Naive thymus-derived CD4-positive, alpha-beta T cell (primary cell): ENCODE measurements at regions not wholly inside any gene's neighbourhood (a gene's known extent, or its start where the extent isn't known, plus 50 kb on each side); places are given as distances from the start of the nearest gene placed in this dataset.
A peak's percentile ranks its signal among the peaks of the same experiment; 100 is the strongest.

Source experiments
- ATAC-seq: fragments of 150-1000 bp; cut with Tn5 transposase; 2 replicates; pipeline ENCODE4 v1.10.0; 2021; ENCODE audit warnings: mild to moderate bottlenecking, moderate library complexity
- CTCF ChIA-PET: fragments of 350-600 bp; sonication (Branson Sonifier 250); formaldehyde crosslinking; loops from one replicate; lab custom pipeline; 2021; ENCODE audit warnings: antibody characterized with exemption; lab: Charles Lee
- POLR2A ChIA-PET: fragments of 350-600 bp; sonication (Branson Sonifier 250); formaldehyde crosslinking; loops from one replicate; lab custom pipeline; 2021; ENCODE audit warnings: antibody characterized with exemption, inconsistent platforms; lab: Charles Lee
- DNase-seq, 9 donors: peaks; one replicate each; pipeline versions ENCODE4 v3.0.0 to v3.0.0-alpha.2; 2020 to 2022; ENCODE audit warnings: mixed read lengths in 1 of 9
- H3K27ac ChIP-seq: one replicate; pipeline ENCODE4 v1.7.0; 2013; ENCODE audit warnings: mild to moderate bottlenecking, low read depth, low read length, moderate library complexity
- H3K27me3 ChIP-seq, 2 donors: one replicate each; pipeline ENCODE4 v1.7.0; 2013; ENCODE audit warnings: low read length in 2 of 2, mild to moderate bottlenecking in 2 of 2, moderate library complexity in 2 of 2; ENCODE audit not compliant: control insufficient read depth in 2 of 2, insufficient read depth in 2 of 2
- H3K36me3 ChIP-seq, 3 experiments: 1 replicate in 2 of 3; 2 replicates in 1 of 3; pipeline ENCODE4 v1.7.0; 2013; ENCODE audit warnings: low read length in 3 of 3, mild to moderate bottlenecking in 3 of 3, moderate library complexity in 1 of 3; ENCODE audit not compliant: insufficient read depth in 3 of 3, control insufficient read depth in 2 of 3
- H3K4me1 ChIP-seq, 2 donors: one replicate each; pipeline ENCODE4 v1.7.0; 2013; ENCODE audit warnings: low read length in 2 of 2, mild to moderate bottlenecking in 2 of 2, moderate library complexity in 1 of 2; ENCODE audit not compliant: control insufficient read depth in 2 of 2, insufficient read depth in 2 of 2
- H3K4me3 ChIP-seq: 2 replicates; pipeline ENCODE4 v1.7.0; 2013; ENCODE audit warnings: mild to moderate bottlenecking, low read length
- H3K9me3 ChIP-seq, 3 experiments: 1 replicate in 2 of 3; 2 replicates in 1 of 3; pipeline ENCODE4 v1.7.0; 2013; ENCODE audit warnings: low read length in 3 of 3; ENCODE audit not compliant: control insufficient read depth in 2 of 3
- H3K27ac Mint-ChIP-seq, 9 donors: one replicate each; pipeline ENCODE4 v1.8.0; 2020 to 2022; ENCODE audit warnings: mixed read lengths in 9 of 9, mild to moderate bottlenecking in 8 of 9, moderate library complexity in 5 of 9, inconsistent platforms in 2 of 9
- H3K27me3 Mint-ChIP-seq, 5 donors: one replicate each; pipeline ENCODE4 v1.8.0; 2021 to 2022; ENCODE audit warnings: mixed read lengths in 5 of 5, mild to moderate bottlenecking in 1 of 5
- H3K36me3 Mint-ChIP-seq, 5 donors: one replicate each; pipeline ENCODE4 v1.8.0; 2020 to 2022; ENCODE audit warnings: mixed read lengths in 5 of 5, mild to moderate bottlenecking in 3 of 5, inconsistent platforms in 1 of 5
- H3K4me1 Mint-ChIP-seq, 7 donors: one replicate each; pipeline ENCODE4 v1.8.0; 2020 to 2022; ENCODE audit warnings: mixed read lengths in 7 of 7, mild to moderate bottlenecking in 3 of 7, inconsistent platforms in 1 of 7
- H3K4me3 Mint-ChIP-seq, 10 donors: one replicate each; pipeline ENCODE4 v1.8.0; 2020 to 2022; ENCODE audit warnings: mild to moderate bottlenecking in 10 of 10, mixed read lengths in 10 of 10, moderate library complexity in 6 of 10, inconsistent platforms in 2 of 10
- H3K9me3 Mint-ChIP-seq, 11 donors: one replicate each; pipeline ENCODE4 v1.8.0; 2020 to 2022; ENCODE audit warnings: mixed read lengths in 11 of 11, mild to moderate bottlenecking in 4 of 11, inconsistent platforms in 1 of 11, moderate library complexity in 1 of 11
- intact Hi-C, 2 donors: fragments of 100-400 bp; cut with micrococcal nuclease; formaldehyde crosslinking; loops; one replicate each; pipeline ENCODE4 v1.15.1; 2023

DNA sequence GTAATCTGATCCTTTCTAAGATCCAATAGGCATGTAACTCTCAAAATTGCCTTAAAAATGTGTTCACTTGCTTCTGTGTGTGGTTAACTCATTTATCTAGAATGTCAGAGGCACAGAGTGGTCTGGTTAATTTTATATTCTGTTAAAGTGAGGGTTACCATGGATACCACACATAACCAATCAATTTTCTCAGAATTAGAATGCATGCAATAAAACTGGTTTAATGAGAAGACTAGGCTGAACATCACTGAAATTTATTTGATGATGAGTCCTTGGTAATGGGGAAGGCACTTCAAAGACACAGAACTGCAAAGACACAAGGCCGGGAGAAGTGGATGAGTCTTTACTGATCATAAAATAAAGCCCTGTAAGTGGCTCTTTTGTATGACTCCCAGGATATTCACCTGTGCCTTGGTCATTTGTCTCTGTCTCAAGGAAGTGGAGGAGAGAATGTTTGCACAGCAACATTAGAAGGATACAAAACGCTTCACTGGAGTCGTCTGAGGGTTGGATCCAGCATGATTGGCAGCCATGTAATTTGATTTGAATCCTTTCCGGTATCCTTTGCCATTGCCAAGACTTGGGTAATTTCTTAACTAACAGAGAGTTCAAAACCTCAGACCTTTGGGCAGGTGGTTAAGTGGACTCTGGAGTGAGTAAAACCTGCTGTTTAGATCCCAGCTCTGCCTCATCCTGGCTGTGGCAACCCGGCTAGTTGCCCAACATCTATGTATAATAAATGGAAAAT lies 94.0 kb upstream of the RBPJ start:
- ATAC-seq: no peak
- peaks cover 0 to 1% (median 0%) of the 10 kb centered on the region in 5 donors for H3K36me3 Mint-ChIP-seq
- no peak overlapping the region for H3K27ac Mint-ChIP-seq
- intact Hi-C loops: no loop called here
- ChIA-PET POLR2A (no interaction called here), CTCF (no interaction called here)
- H3K4me1 Mint-ChIP-seq: no peaks in the 10 kb centered on the region
- Histone ChIP-seq H3K9me3 (no peaks in the 10 kb centered on the region), H3K4me3 (no peak overlapping the region), H3K36me3 (no peaks in the 10 kb centered on the region), H3K27me3 (no peaks in the 10 kb centered on the region), H3K27ac (no peak overlapping the region), H3K4me1 (no peaks in the 10 kb centered on the region)
- peaks cover 0 to 10% (median 0%) of the 10 kb centered on the region in 11 donors for H3K9me3 Mint-ChIP-seq
- DNase-seq: no peak
- no peak overlapping the region for H3K4me3 Mint-ChIP-seq
- peaks cover 0 to 3% (median 0%) of the 10 kb centered on the region in 5 donors for H3K27me3 Mint-ChIP-seq

DNA sequence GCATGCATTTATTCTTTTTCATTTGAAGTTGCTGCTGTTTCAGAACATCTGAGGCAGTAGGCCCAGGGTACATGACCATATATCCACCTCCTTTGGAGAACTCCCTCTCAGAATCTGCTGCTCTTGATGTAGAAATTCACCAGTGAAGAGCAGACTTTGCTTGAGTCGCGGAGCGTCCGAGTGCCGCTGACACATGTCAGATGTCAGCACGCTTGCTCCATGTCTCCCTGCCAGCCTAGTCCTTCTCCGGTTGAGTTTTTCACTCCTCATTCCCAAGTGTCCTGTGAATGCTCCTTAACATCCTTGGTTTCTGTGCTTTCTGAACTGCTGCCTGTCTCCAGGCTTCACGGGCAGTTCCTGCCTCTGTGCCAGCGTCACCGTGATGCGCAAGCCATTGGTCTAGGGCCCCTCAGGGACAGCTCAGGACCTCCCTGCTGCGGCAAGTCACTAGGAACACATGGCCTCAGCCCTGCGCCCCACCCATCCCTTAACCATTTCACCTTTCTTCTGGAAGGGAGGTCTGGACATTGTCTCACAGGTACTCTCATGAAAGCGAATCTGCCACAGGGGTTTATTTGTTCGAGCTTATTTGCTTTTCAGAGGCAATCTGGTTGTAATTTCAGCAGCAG lies 93.1 kb upstream of the RBPJ start:
- no peak overlapping the region for H3K4me3 Mint-ChIP-seq
- no peak overlapping the region for H3K4me3 ChIP-seq
- no peaks in the 10 kb centered on the region for H3K27me3 ChIP-seq
- H3K27me3 Mint-ChIP-seq: peaks cover 0 to 3% (median 0%) of the 10 kb centered on the region in 5 donors
- intact Hi-C loops: no loop called here
- no peaks in the 10 kb centered on the region for H3K4me1 Mint-ChIP-seq
- no peak overlapping the region for H3K27ac ChIP-seq
- no peaks in the 10 kb centered on the region for H3K9me3 ChIP-seq
- no peaks in the 10 kb centered on the region for H3K36me3 ChIP-seq
- peaks cover 0 to 1% (median 0%) of the 10 kb centered on the region in 5 donors for H3K36me3 Mint-ChIP-seq
- H3K27ac Mint-ChIP-seq: no peak overlapping the region
- ATAC-seq: no peak
- DNase-seq: no peak
- H3K9me3 Mint-ChIP-seq: peaks cover 0 to 10% (median 0%) of the 10 kb centered on the region in 11 donors
- no peaks in the 10 kb centered on the region for H3K4me1 ChIP-seq
- ChIA-PET CTCF (no interaction called here), POLR2A (no interaction called here)

DNA sequence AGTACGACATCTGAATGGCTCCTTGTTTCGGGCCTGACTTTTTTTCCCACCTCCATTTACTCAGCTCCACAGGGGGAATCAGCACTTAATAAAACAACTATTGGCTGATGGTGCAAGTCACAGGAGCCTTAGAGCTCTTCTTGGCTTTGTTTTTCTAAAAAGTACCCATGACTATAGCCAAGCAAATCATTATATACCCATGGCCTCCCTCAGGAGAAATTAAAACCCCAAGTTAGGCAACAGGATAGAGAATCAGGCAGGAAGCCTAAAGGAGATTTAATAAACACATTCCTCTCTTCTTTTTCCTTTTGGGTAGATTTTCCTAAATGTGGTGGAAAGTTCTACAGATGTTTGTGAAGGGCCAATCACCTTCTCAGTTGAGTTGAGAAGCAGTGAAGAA lies 91.9 kb upstream of the RBPJ start:
- ATAC-seq: no peak
- Mint-ChIP-seq H3K4me3 (no peak overlapping the region), H3K9me3 (peaks cover 0 to 7% (median 0%) of the 10 kb centered on the region in 11 donors), H3K36me3 (peaks cover 0 to 1% (median 0%) of the 10 kb centered on the region in 5 donors), H3K4me1 (peaks cover 6 to 11% (median 7%) of the 10 kb centered on the region in 7 donors), H3K27me3 (peaks cover 0 to 3% (median 0%) of the 10 kb centered on the region in 5 donors), H3K27ac (peak overlapping the region in 1 of 9 donors; percentile 57)
- Histone ChIP-seq H3K9me3 (no peaks in the 10 kb centered on the region), H3K27ac (no peak overlapping the region), H3K4me1 (no peaks in the 10 kb centered on the region), H3K4me3 (no peak overlapping the region), H3K27me3 (no peaks in the 10 kb centered on the region), H3K36me3 (no peaks in the 10 kb centered on the region)
- no peak for DNase-seq
- ChIA-PET CTCF (no interaction called here), POLR2A (no interaction called here)
- intact Hi-C loops: no loop called here

DNA sequence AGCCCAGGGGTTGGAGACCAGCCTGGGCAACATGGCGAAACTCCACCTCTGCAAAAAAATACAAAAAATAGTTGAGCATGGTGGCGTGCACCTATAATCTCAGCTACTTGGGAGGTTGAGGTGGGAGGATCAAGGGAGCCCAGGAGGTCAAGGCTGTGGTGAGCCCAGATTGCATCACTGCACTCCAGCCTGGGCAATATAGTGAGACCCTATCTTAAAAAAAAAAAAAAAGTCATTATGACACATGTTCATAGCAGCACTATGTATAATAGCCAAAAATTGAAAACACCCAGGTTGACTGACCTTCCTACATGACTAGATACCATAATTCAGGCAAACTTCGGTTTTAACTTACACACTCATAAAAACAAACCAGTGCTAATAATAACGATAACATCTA lies 90.8 kb upstream of the RBPJ start:
- Mint-ChIP-seq H3K36me3 (peaks cover 0 to 1% (median 0%) of the 10 kb centered on the region in 5 donors), H3K27ac (no peak overlapping the region), H3K4me3 (no peak overlapping the region), H3K9me3 (peaks cover 0 to 7% (median 0%) of the 10 kb centered on the region in 11 donors), H3K4me1 (peaks cover 11 to 17% (median 13%) of the 10 kb centered on the region in 7 donors), H3K27me3 (peaks cover 0 to 3% (median 0%) of the 10 kb centered on the region in 5 donors)
- intact Hi-C loops: no loop called here
- POLR2A ChIA-PET: no interaction called here
- Histone ChIP-seq H3K27ac (no peak overlapping the region), H3K4me3 (no peak overlapping the region), H3K9me3 (no peaks in the 10 kb centered on the region), H3K36me3 (no peaks in the 10 kb centered on the region), H3K4me1 (no peaks in the 10 kb centered on the region), H3K27me3 (no peaks in the 10 kb centered on the region)
- ATAC-seq: no peak
- CTCF ChIA-PET: no interaction called here
- DNase-seq: no peak

DNA sequence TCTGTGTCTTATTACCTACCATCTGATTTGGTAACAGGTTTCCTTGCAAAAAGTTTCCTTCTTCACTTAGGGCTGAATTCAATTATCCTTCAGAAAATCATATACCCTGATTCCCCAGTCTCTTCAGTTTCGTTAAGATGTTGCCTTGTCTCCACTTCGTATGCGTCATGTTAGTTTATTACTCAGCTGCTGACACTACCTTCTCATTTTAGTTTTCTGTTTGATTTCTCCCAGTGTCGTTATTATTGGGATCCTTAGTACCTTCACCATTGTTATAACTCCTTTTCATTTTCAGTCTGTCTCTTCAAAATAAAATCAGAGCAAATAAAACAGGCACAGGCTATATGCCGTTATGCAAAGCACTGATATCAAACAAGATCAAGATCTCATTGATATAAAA lies 87.5 kb upstream of the RBPJ start:
- Histone ChIP-seq H3K27me3 (no peaks in the 10 kb centered on the region), H3K4me3 (no peak overlapping the region), H3K4me1 (no peaks in the 10 kb centered on the region), H3K27ac (no peak overlapping the region), H3K9me3 (no peaks in the 10 kb centered on the region), H3K36me3 (no peaks in the 10 kb centered on the region)
- POLR2A ChIA-PET: no interaction called here
- DNase-seq (no peak), ATAC-seq (no peak)
- intact Hi-C loops: no loop called here
- Mint-ChIP-seq H3K4me3 (peak overlapping the region in 4 of 10 donors; percentile 2 to 29 (median 14)), H3K9me3 (peaks cover 0 to 2% (median 0%) of the 10 kb centered on the region in 11 donors), H3K36me3 (peaks cover 0 to 3% (median 0%) of the 10 kb centered on the region in 5 donors), H3K27ac (peak overlapping the region in 2 of 9 donors; percentile 31 to 49), H3K4me1 (peaks cover 11 to 17% (median 13%) of the 10 kb centered on the region in 7 donors), H3K27me3 (peaks cover 0 to 11% (median 0%) of the 10 kb centered on the region in 5 donors)
- CTCF ChIA-PET: no interaction called here

DNA sequence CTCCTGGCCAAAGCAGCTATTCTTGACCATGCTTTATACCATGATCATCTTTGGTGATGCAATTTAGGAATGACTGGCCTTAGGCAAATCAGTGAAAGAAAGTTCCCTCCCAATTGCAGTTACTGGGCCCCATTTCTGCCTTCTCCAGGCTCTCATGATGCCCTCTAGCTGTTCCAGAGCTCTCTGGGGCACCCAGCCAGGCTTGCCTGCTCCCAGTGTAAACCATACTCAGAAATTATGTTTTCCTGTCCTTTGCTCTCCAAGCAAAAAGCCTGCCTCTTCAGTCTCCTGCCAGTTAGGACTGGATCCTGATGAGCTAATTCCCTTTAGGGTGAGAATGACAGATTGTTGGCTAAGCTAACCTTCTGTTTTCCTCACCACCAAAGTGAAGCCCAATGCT lies 85.3 kb upstream of the RBPJ start:
- H3K27me3 ChIP-seq: no peaks in the 10 kb centered on the region
- POLR2A ChIA-PET: no interaction called here
- no peak for DNase-seq
- Mint-ChIP-seq H3K9me3 (no peaks in the 10 kb centered on the region), H3K4me1 (peaks cover 11 to 17% (median 13%) of the 10 kb centered on the region in 7 donors), H3K27me3 (peaks cover 0 to 15% (median 0%) of the 10 kb centered on the region in 5 donors), H3K36me3 (peaks cover 0 to 3% (median 0%) of the 10 kb centered on the region in 5 donors), H3K27ac (no peak overlapping the region), H3K4me3 (no peak overlapping the region)
- no peaks in the 10 kb centered on the region for H3K36me3 ChIP-seq
- ATAC-seq: no peak
- CTCF ChIA-PET: no interaction called here
- no peaks in the 10 kb centered on the region for H3K4me1 ChIP-seq
- no peak overlapping the region for H3K27ac ChIP-seq
- no peak overlapping the region for H3K4me3 ChIP-seq
- H3K9me3 ChIP-seq: no peaks in the 10 kb centered on the region
- intact Hi-C loops: no loop called here
